G401.6 (cell line): ENCODE measurements at regions not wholly inside any gene's neighbourhood (a gene's known extent, or its start where the extent isn't known, plus 50 kb on each side); places are given as distances from the start of the nearest gene placed in this dataset.
"Not testable (repeated sequence)": the region's sequence is repeated elsewhere in the genome, so short reads cannot be mapped to it uniquely, and the experiment has no call there.

Experiments
- FAIRE-seq: peaks from 2 replicates; lab custom pipeline; 2012; peaks lifted over from hg19 to GRCh38; lab: Jason Lieb, UNC

DNA sequence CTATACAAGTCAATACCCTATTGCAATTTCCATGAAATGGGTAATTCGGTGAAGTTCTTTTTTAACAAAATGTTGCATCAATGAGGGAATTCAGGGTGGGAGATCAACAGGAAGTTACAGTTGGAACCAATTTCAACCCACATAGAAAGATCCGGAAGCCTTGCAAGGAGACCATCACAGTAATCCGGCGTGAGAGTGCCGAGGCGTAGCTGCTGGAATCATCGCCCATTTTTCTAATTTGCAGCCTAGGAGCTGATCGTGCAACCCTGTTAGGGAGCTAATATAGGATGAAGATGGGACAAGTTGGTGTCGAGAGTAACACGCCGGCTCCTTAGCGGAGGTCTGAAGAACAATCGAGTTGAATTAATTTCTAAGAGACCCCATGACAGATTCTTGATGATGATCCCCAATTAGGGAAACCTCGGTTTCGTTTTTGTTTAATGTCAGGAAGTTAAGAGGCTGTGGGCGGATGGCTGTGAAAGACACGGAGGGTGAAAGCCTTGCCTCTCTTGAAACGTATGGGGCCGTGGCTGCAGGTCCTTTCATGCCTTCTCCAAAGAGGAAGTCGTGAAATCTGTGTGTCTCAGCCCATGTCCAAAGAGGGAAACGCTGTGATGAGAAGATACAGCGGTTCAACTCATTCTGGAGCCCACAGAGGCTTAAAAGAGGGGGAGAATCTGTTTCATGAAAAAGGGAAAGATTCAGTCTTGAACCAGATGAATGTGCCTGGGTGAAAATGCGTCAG is 51.2 kb upstream of the CARD11 start:
- no peak for FAIRE-seq

DNA sequence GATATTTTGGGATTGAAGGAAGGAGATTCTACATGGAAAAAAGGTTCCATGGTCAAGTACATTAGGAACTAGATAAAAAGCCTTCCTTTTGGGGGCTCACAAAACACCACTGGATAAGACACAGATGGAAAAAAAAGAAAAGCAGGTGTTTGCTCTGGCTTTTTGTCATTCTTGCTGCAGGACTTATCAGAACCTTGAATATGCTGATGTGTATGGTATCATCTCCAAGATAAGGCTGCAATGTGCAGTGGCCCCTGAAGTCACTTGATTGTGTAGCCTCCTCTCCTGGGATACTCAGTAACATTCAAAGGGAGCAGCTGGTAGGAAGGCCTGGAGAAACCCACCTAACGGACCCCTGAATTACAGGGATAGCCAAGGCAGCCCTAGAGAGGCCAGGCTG is 54.1 kb upstream of the CARD11 start:
- FAIRE-seq = no peak

DNA sequence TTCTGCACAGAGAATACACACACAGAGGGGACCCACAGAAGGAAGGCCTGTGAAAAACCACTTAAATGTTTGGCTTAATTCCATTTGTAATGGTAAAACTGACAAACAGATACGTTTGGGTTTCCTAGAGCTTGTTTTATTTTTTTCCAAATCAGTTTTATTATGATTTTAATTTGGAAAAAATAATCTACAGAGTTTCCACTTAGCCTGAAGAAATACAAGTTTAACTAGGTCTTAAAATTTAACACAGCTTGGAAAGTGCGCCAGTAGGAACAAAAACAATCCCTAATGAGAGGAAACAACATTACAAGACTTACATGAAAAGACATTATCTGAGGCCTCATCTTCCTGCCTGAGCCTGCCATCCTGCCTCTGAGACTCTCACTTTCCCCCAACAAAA is 58.5 kb upstream of the CARD11 start:
- FAIRE-seq = no peak

DNA sequence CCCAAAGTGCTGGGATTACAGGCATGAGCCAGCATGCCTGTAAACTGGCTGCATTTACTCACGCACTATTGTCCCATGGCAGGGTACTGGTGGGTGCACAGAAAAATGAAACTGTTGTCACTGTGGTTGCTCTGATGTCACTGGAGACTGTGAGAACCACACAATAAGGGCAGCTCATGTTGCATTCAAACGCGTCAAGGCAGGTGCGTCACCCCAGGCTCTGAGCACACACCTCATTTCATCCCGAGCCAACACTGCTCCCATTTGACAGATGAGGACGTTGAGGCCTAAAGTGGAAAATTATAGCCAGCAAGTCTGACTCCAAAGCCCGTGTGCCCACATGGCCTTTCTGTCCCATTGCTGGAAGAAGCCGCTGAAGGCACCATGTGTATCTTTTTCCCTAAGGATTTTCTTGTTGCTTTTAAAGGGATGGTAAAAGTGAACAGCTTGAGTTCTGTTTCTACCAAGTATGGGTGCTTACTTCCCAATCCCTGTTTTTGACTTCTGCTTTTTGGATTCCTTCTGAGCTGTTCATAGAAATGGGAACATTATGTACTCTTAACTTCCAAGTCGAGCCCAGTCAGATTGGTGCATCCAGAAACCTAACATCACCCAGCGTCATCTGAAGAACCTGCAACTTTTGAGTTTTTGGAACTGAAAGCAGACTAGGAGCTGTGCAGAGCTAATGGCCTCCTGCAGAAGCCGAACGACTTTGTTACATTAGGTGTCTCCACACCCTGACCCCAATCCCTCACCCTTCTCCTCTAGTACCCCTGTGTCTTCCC is 60.1 kb upstream of the CARD11 start:
- FAIRE-seq = no peak

DNA sequence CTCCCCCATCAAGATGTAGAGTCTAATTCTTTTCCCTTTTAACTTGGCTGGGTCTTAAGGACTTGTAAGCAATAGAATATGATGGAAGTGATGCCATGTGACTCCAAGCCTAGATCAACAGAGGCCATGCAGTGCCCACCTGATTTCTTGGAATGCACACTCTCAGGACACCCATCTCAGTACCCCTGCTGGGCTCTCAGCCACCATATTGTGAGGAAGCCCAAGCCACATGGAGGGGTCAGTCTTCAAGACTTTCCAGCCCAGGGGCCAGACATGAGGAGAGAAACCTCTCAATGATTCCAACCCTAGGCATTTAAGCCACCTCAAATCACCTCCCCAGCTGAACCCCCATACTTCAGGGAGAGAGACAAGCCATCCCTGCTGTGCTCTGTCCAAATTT is 62.2 kb upstream of the CARD11 start:
- FAIRE-seq = no peak

DNA sequence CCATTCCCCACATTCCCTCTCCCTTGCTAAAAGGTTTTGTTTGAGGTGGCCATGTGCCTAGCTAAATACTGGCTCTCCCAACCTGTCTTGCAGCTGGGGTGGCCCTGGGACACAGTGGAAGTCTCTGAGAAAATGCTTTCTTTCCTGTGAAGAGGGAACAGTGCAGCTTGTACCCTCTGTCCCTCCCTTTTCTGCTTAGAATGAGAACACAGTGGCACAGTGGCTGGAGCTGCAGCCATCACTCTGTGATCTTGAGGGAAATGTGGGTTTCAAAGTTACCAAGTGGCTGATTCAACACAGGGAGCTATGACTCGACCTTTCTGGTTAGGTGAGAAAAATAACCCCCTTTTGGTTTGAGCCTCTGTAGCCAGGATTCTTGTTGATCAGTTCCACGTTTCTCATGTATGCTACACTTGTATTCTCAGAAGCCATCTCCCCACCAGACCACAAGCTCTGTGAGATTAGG is 62.7 kb upstream of the CARD11 start:
- FAIRE-seq = no peak

DNA sequence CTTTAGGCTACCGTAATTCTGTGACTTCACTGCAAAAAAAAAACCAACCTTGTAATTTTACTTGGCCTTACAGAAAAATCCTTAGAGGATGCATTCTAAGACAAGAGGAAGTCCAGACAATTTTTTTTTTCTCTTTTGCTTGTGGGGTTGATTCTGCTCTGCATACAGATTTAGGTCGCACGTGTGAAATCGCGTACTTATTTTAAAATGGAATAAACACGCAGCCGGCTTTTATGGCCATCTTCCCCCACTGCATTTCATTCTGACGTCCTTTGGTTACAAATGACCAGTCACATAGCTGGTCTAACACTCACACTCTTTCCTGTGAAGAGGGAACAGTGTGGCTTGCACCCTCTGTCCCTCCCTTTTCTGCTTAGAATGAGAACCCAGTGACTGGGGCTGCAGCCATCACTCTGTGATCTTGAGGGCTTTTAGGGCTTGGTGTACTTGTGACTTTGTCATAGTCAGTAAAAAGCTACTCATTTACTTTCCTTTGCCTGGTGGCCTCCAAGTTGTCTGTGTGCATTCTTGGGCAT is 63.6 kb upstream of the CARD11 start:
- FAIRE-seq = no peak

DNA sequence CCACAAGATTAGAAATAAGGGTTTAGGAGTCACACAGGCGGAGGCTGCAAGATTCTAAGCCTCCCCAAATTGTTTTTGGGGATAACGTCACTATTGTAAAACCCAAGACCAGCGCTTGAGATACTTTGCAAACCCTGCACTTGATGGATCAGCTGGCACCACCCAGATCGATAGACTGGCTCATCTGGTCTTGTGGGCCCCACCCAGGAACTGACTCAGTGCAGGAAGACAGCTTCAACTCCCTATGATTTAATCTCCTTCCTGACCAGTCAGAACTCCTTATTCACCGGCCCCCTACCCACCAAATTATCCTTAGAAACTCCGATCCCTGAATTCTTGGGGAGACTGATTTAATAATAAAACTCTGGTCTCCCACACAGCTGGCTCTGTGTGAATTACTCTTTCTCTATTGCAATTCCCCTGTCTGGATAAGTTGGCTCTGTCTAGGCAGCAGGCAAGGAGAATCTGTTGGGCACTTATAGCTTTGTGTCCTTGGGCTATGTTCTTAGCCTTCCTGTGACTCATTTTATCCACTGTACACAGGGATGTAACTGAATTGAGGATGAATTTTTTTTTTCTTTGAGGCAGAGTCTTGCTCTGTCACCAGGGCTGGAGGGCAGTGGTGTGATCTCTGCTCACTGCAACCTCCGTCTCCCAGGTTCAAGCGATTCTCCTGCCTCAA is 64.4 kb upstream of the CARD11 start:
- FAIRE-seq = no peak

DNA sequence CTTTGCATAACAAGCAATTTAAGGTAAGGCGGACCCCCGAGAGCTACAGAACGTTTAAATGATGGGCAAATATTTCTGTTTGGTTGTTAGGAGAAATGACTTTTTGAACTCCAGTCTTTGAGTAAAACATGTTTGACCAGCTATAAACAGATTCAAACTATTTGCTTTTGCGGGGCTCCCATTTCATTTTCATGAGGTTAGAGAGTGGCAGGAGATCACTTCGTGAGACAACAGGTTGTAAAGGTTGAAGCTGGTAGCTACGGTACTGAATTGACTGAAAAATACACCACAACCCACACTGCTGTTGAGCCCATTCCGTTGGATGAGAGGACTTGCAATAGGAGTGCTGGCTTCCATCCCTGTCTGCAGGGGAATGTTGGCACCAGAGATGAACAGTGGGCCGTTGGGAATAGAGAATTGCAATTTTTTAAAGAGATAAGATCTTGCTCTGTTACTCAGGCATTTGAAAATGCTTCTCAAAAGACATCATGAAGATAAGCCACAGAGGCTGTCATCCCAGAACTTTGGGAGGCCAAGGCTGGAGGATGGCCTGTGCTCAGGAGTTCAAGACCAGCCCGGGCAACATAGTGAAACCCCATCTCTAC is 65.7 kb upstream of the CARD11 start:
- FAIRE-seq = no peak

DNA sequence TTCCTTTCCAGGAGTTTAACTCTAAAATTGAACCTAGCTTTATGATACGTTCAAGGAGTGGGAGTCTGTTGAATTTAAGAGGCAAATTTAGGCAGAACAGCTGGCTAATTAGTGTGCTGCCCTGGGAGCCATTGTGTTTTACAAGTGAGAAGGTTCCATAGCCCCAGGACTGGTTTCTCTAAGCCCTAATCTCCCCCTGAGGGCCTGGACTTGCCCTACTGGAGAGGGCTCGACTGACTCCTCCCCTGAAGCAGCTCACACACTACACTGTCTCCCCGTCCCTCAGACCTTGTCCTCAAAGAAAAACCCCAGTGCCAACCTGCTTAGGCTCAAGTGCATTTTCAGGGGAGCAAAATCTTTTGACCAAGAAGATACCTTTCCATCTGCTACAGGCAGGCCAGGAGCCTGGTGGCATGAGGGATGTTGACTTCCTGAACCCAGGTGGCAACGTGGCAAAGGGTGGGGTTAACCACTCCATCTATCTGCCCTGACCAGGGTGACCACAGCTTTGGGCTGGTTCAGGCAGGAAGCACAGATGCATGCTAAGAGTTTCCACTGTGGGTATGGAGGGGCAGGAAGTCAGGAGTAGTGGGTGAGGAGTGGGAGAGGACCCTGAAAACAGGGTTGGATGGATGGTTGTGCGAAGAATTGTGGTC is 68.9 kb upstream of the CARD11 start:
- no peak for FAIRE-seq

DNA sequence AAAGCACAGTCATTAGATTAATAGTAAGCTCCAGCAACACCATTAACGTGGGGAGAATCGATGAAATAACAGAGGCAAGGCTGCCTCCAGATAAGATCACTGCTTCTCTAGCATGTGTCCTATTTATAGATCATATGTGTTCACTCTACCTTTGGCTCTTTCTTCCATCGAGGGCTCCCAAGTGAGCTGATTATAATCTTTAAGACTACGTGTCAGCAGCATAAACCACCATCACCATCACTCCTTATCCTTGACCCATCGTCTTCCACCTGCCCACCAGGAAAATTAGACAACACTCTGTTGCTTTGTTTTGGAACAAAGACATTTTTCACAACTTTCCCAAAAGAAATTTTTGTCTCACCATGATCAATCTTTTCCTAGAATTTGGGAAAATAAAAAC is 71.2 kb upstream of the CARD11 start:
- FAIRE-seq = no peak

DNA sequence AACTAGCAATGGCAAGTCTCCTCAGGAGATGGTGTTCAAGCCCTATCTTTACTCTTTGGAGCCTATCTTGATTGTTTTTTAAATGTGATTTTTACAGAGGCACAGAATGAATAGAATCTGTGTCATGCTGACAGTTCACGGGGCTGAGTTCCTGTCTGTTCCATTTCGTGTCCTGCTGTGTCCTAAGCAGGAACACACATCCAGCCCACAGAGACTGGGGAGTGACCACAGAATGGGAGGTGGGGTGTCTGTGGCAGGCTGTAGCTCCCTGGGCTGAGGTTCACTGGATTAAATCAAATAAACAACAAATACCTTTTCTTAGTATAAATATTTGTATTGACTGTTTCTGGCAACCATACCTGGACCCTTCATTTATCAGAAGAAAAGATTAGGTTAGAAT is 73.4 kb upstream of the CARD11 start:
- no peak for FAIRE-seq

DNA sequence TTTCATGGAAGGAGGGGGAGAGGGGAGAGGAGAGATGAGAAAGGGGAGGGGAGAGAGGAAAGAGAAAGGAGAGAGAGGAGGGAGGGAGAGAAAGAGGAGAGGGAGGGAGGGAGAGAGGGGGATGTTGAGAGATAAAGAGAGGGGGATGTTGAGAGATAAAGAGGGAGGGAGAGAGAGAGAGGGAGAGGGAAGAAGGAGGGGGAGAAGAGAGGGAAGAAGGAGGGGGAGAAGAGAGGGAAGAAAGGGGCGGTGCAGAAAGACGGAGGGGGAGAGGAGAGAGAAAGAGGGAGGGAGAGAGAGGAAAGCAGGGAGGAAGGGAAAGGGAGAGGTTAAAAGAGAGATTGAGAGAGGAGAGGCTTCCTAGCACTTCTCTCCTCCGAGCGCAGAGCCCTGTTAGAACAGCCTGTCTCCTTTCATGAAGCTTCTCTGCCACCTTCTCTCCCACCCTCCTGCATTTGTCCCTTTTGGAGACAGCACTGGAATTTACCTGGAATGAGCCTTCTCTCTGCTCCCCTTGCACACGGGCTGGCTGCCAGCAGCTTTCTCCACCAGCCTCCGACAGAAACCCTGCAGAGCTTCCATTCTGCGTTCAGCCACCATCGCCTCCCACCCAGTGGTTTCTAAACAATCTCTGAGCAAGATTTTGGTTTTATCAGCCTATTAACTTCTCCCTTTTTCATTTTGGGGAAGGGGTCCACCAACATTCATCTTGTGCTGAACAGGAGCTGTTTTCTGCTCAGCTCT is 74.0 kb upstream of the CARD11 start:
- FAIRE-seq = no peak

DNA sequence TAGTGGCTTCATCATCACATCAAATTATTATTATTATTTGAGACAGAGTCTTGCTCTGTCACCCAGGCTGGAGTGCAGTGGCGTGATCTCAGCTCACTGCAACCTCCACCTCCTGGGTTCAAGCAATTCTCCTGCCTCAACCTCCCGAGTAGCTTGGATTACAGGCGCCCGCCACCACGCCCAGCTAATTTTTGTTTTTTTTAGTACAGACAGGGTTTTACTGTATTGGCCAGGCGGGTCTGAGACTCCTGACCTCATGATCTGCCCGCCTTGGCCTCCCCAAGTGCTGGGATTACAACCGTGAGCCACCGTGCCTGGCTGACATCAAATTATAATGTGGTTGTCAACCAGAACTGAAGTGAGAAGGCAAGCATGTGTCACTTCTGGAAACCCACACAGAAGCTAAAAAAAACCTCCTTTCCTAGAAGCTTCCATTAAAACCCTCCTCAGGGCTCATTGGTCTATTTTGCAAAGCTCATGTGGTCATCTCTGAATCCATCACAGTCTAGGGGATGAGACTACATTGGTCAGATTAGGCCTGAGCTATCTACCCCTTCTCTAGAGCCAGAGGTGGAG is 75.8 kb upstream of the CARD11 start:
- not testable (repeated sequence) for FAIRE-seq

DNA sequence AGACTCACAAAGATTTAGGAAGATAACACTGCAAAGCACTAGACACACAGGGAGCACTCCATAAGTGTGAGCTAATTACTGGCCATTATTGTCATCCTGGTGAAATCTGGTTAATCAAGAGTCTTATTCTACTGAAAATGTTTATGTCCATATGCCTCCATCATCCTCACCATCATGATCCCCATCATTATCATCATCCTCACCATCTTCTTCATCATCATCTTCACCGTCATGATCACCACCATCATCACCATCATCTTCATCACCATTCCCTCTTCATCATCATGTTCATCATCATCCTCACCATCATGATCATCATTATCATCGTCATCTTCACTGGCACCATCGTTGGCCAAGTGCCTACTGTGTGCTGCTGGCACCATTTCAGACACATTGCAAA is 76.3 kb upstream of the CARD11 start:
- no peak for FAIRE-seq

DNA sequence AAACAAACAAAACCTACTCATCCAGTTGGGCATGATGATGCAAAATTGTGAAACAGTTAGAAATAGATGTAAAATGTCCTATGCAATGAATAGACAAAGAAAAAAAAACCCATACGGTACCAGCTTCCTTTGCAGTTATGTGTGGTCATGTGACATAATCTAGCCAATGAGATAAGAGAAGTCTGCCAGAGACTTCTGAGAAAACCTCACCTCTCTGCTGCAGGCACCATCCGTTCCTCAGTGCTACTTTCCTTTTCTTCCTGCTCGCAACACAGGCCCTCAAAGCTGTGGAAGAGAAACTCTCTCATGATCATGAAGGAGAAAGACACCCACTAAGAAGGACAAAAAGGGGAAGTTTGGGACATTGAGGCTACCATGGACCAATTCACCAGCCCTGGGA is 76.8 kb upstream of the CARD11 start:
- FAIRE-seq = no peak

DNA sequence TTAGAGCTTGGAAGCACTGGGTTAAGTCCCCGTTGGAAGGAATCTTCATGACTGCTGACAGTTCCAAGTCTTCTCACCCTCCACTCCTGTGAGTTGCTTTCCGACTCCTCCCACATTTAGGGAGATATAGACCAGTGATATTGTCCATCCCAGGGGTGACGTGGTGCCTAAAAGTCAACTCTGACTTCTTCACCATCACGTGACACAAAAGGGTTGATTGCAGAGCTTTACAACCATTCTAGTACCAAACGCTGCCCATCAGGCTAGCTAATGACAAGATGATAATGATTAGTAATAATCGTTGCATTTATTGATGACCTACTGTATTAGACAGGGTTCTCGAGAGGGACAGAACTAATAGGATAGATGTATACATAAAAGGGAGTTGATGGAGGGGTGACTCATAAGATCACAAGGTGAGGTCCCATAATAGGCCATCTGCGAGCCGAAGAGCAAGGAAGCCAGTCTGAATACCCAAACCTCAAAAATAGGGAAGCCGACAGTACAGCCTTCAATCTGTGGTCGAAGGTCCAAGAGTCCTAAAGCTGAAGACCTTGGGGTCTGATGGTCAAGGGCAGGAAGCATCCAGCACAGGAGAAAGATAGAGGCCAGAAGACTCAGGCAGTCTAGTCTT is 85.3 kb upstream of the CARD11 start:
- FAIRE-seq = no peak

DNA sequence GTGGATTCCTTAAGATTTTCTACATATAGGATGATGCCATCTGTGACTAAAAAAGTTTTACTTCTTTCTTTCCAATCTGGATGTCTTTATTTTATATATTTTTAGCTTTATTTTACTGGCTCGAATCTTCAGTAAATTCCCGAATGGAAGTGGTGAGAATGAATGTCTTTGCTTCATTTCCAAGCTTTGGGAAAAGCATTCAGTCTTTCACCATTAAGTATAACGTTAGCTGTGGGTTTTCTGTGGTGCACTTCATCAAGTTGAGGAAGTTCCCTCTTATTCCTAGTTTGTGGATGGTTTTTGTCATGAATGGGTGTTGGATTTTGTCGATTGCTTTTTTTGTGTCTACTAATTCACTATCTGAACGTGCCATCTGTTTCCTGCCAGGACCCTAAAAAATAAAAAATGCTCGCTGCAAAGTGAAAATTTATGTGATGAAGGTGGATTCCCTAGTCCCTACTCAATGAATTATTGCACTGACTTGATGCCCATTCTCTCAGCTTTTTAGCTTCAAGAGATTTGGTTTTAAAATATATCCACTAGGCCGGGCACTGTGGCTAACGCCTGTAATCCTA is 90.2 kb upstream of the CARD11 start:
- FAIRE-seq = no peak

DNA sequence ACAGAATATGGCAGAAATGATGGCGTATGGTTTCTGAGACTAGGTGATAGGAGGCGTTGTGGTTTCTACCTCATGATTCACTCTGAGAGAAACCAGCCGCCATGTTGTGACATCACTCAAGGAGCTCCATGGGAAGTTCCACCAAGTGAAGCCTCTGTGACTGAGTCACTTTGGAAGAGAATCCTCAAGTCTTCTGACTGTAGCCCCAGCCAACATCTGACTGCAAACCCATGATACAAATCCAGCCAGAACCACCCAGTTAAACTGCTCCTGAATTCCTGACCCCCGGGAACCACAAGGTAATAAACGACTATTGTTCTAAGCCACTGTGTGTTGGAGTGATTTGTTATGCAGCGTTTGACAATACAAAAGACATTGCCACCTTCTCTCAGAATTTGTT is 91.1 kb upstream of the CARD11 start:
- FAIRE-seq = no peak

DNA sequence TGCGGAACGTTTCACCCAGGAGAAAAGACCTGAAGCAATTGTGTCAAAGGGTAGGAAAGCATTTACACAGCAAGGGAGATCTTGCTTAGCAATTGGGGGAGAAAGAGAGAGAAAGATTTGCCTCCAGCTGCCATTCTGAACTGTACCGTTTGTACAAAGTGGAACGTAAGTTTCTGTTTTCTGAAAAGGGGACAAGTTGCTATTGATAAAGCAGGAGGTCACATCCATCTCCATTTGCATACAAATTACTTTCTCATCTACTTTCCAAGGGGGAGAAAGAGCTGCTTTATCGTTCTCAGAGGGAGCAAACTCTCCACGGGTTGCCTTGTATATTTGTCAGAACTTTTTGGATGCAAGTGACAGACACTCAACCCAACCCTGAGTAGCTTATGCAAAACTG is 92.0 kb upstream of the CARD11 start:
- FAIRE-seq = no peak
